H1 (cell line): ENCODE measurements at regions not wholly inside any gene's neighbourhood (a gene's known extent, or its start where the extent isn't known, plus 50 kb on each side); places are given as distances from the start of the nearest gene placed in this dataset.

Experiments
- CTCF ChIA-PET: fragments of 300-600 bp; sonication (Branson Sonifier 250); formaldehyde crosslinking; loops from one replicate; lab custom pipeline; 2021; ENCODE audit not compliant: partially characterized antibody; lab: Charles Lee
- POLR2A ChIA-PET: fragments of 300-600 bp; sonication (Branson Sonifier 250); formaldehyde crosslinking; loops from one replicate; lab custom pipeline; 2021; ENCODE audit warnings: inconsistent platforms; ENCODE audit not compliant: partially characterized antibody; lab: Charles Lee
- DNase-seq, 2 experiments: peaks; one replicate each; pipeline versions ENCODE4 v3.0.0 to v3.0.0-alpha.2; 2010 to 2022; ENCODE audit warnings: low spot score in 2 of 2, low read depth in 1 of 2, mixed read lengths in 1 of 2
- FAIRE-seq: peaks from 2 replicates; lab custom pipeline; 2011; peaks lifted over from hg19 to GRCh38; lab: Jason Lieb, UNC
- H2AFZ ChIP-seq: 2 replicates; pipeline ENCODE4 v1.8.1; 2012; ENCODE audit warnings: low read length, inconsistent platforms
- H2AK5ac ChIP-seq: 2 replicates; pipeline ENCODE4 v1.6.1; 2013; ENCODE audit warnings: low read depth, low read length
- H2BK120ac ChIP-seq: replicated peaks from 2 replicates; pipeline ENCODE3; 2013; ENCODE audit warnings: low read depth, low read length, inconsistent platforms
- H2BK12ac ChIP-seq: 2 replicates; pipeline ENCODE4 v1.6.1; 2013; ENCODE audit warnings: low read depth, low read length
- H2BK15ac ChIP-seq: 2 replicates; pipeline ENCODE4 v1.6.1; 2013; ENCODE audit warnings: low read length
- H2BK20ac ChIP-seq: 2 replicates; pipeline ENCODE4 v1.6.1; 2013; ENCODE audit warnings: low read length
- H2BK5ac ChIP-seq: 2 replicates; pipeline ENCODE4 v1.6.1; 2013; ENCODE audit warnings: low read depth, low read length
- H3K14ac ChIP-seq: 2 replicates; pipeline ENCODE4 v1.6.1; 2013; ENCODE audit warnings: inconsistent platforms; ENCODE audit not compliant: insufficient read length
- H3K18ac ChIP-seq: 2 replicates; pipeline ENCODE4 v1.6.1; 2013; ENCODE audit warnings: low read length; ENCODE audit errors: extremely low read depth
- H3K23ac ChIP-seq: 2 replicates; pipeline ENCODE4 v1.6.1; 2013; ENCODE audit warnings: inconsistent platforms; ENCODE audit not compliant: insufficient read length
- H3K23me2 ChIP-seq: 2 replicates; pipeline ENCODE4 v1.6.1; 2013; ENCODE audit warnings: low read depth, low read length
- H3K27ac ChIP-seq: 2 replicates; pipeline ENCODE4 v1.6.1; 2011; ENCODE audit warnings: low read depth, low read length, inconsistent platforms
- H3K27me3 ChIP-seq, 4 experiments: replicated peaks in 1 of 4; 1 replicate in 1 of 4; 2 replicates in 3 of 4; pipeline versions ENCODE4 v1.6.1 to v1.8.1; 2011 to 2013; ENCODE audit warnings: low read length in 3 of 4, mild to moderate bottlenecking in 3 of 4, inconsistent platforms in 2 of 4, mixed read lengths in 2 of 4, moderate library complexity in 1 of 4; ENCODE audit not compliant: control insufficient read depth in 3 of 4, insufficient read depth in 3 of 4; ENCODE audit errors: extremely low read depth in 1 of 4
- H3K36me3 ChIP-seq, 4 experiments: 2 replicates each; pipeline versions ENCODE4 v1.6.1 to v1.8.1; 2011 to 2013; ENCODE audit warnings: mild to moderate bottlenecking in 4 of 4, low read length in 3 of 4, moderate library complexity in 2 of 4, control low read depth in 1 of 4, inconsistent platforms in 1 of 4; ENCODE audit not compliant: insufficient read depth in 4 of 4, control insufficient read depth in 2 of 4
- H3K4ac ChIP-seq: replicated peaks from 2 replicates; pipeline ENCODE3; 2013; ENCODE audit warnings: low read length, low read depth, mixed read lengths, inconsistent platforms; ENCODE audit not compliant: insufficient read length
- H3K4me1 ChIP-seq, 4 experiments: replicated peaks in 1 of 4; 1 replicate in 1 of 4; 2 replicates in 3 of 4; pipeline versions ENCODE4 v1.6.1 to v1.8.1; 2011 to 2013; ENCODE audit warnings: low read length in 3 of 4, inconsistent platforms in 2 of 4, mixed read lengths in 1 of 4; ENCODE audit not compliant: insufficient read depth in 4 of 4, control insufficient read depth in 3 of 4
- H3K4me2 ChIP-seq, 2 experiments: 2 replicates each; pipeline versions ENCODE4 v1.6.1 to v1.8.1; 2011 to 2013; ENCODE audit warnings: low read depth in 2 of 2, low read length in 2 of 2, control low read depth in 1 of 2, inconsistent platforms in 1 of 2, mild to moderate bottlenecking in 1 of 2; ENCODE audit not compliant: insufficient read depth in 1 of 2
- H3K4me3 ChIP-seq, 4 experiments: fragments of 200-600, 300-600 bp in 1 of 4; sonication (generic), shearing (Covaris generic), sonication (Bioruptor Twin) in 1 of 4; 2 replicates each; pipeline versions ENCODE4 v1.5.1 to v1.8.1; 2011 to 2016; ENCODE audit warnings: low read length in 4 of 4, low read depth in 3 of 4, control low read depth in 2 of 4, inconsistent platforms in 2 of 4, mild to moderate bottlenecking in 2 of 4, mixed read lengths in 1 of 4, moderate library complexity in 1 of 4; ENCODE audit not compliant: insufficient read depth in 2 of 4; ENCODE audit errors: extremely low read depth in 1 of 4
- H3K56ac ChIP-seq: replicated peaks from 2 replicates; pipeline ENCODE3; 2013; ENCODE audit warnings: low read depth, mild to moderate bottlenecking, mixed read lengths, low read length, inconsistent platforms; ENCODE audit not compliant: insufficient read length
- H3K79me1 ChIP-seq: 2 replicates; pipeline ENCODE4 v1.6.1; 2013; ENCODE audit warnings: low read depth, low read length, control low read depth
- H3K79me2 ChIP-seq, 2 experiments: 2 replicates each; pipeline versions ENCODE4 v1.6.1 to v1.8.1; 2012 to 2013; ENCODE audit warnings: low read length in 2 of 2, mild to moderate bottlenecking in 2 of 2, inconsistent platforms in 1 of 2; ENCODE audit not compliant: insufficient read depth in 2 of 2, control insufficient read depth in 1 of 2
- H3K9ac ChIP-seq, 4 experiments: replicated peaks in 1 of 4; 1 replicate in 1 of 4; 2 replicates in 3 of 4; pipeline versions ENCODE4 v1.6.1 to v1.8.1; 2011 to 2013; ENCODE audit warnings: low read depth in 3 of 4, low read length in 3 of 4, control low read depth in 2 of 4, mild to moderate bottlenecking in 2 of 4, moderate library complexity in 2 of 4, inconsistent platforms in 1 of 4; ENCODE audit errors: extremely low read depth in 1 of 4
- H3K9me3 ChIP-seq, 2 experiments: 2 replicates each; pipeline versions ENCODE4 v1.6.1 to v1.8.1; 2012 to 2013; ENCODE audit warnings: mild to moderate bottlenecking in 2 of 2, moderate library complexity in 2 of 2, control low read depth in 1 of 2, inconsistent platforms in 1 of 2, low read depth in 1 of 2, low read length in 1 of 2, mixed read lengths in 1 of 2; ENCODE audit not compliant: insufficient read depth in 2 of 2
- H4K20me1 ChIP-seq, 2 experiments: replicated peaks in 1 of 2; 2 replicates each; pipeline versions ENCODE3 to v1.8.1; 2011 to 2013; ENCODE audit warnings: inconsistent platforms in 2 of 2, low read length in 2 of 2, mild to moderate bottlenecking in 1 of 2; ENCODE audit not compliant: insufficient read depth in 2 of 2, control insufficient read depth in 1 of 2
- H4K5ac ChIP-seq: 2 replicates; pipeline ENCODE4 v1.6.1; 2013; ENCODE audit warnings: low read length, low read depth, mixed read lengths, inconsistent platforms; ENCODE audit not compliant: insufficient read length
- H4K8ac ChIP-seq: 2 replicates; pipeline ENCODE4 v1.8.0; 2013; ENCODE audit warnings: mild to moderate bottlenecking, moderate library complexity, low read length, inconsistent platforms; ENCODE audit not compliant: insufficient read depth; ENCODE audit errors: extremely low read depth
- H4K91ac ChIP-seq: replicated peaks from 2 replicates; pipeline ENCODE3; 2013; ENCODE audit warnings: low read length, mixed read lengths, inconsistent platforms; ENCODE audit not compliant: insufficient read length
- BACH1 ChIP-seq: IDR thresholded peaks from 2 replicates; pipeline ENCODE4 v1.6.1; 2012; ENCODE audit warnings: low read length, improper control_type of control experiment
- CHD2 ChIP-seq: IDR thresholded peaks from 2 replicates; pipeline ENCODE4 v1.6.1; 2012; ENCODE audit warnings: low read length, improper control_type of control experiment
- CTBP2 ChIP-seq: IDR thresholded peaks from 2 replicates; pipeline ENCODE4 v1.7.0; 2011; ENCODE audit warnings: borderline replicate concordance, mild to moderate bottlenecking, moderate library complexity, mixed read lengths, low read length; ENCODE audit not compliant: insufficient read depth, insufficient read length
- FOSL1 ChIP-seq: IDR thresholded peaks from 2 replicates; pipeline ENCODE4 v1.6.1; 2011; ENCODE audit warnings: mild to moderate bottlenecking, low read depth, low read length, moderate library complexity; ENCODE audit not compliant: insufficient read depth
- GABPA ChIP-seq: IDR thresholded peaks from 2 replicates; pipeline ENCODE4 v1.6.1; 2011; ENCODE audit warnings: mild to moderate bottlenecking, low read length, moderate library complexity, borderline replicate concordance; ENCODE audit not compliant: insufficient read depth
- HDAC2 ChIP-seq, 2 experiments: fragments of 300-600 bp in 1 of 2; sonication (generic) in 1 of 2; IDR thresholded peaks; 2 replicates each; pipeline ENCODE4 v1.6.1; 2011 to 2012; ENCODE audit warnings: low read depth in 2 of 2, low read length in 2 of 2, mild to moderate bottlenecking in 2 of 2, moderate library complexity in 2 of 2, borderline replicate concordance in 1 of 2, inconsistent platforms in 1 of 2
- PHF8 ChIP-seq: fragments of 200-600 bp; sonication (generic); conservative IDR thresholded peaks from 2 replicates; pipeline ENCODE4 v1.7.1; 2012; ENCODE audit warnings: low read depth, mild to moderate bottlenecking, inconsistent platforms, low read length, moderate library complexity
- POU5F1 ChIP-seq: IDR thresholded peaks from 2 replicates; pipeline ENCODE4 v1.6.1; 2011; ENCODE audit warnings: low read depth, mild to moderate bottlenecking, low read length, moderate library complexity
- RAD21 ChIP-seq, 2 experiments: IDR thresholded peaks in 1 of 2; conservative IDR thresholded peaks in 1 of 2; 2 replicates each; pipeline ENCODE4 v1.6.1; 2011; ENCODE audit warnings: low read depth in 2 of 2, low read length in 2 of 2, improper control_type of control experiment in 1 of 2, inconsistent platforms in 1 of 2, mild to moderate bottlenecking in 1 of 2, moderate library complexity in 1 of 2
- RFX5 ChIP-seq: IDR thresholded peaks from 2 replicates; pipeline ENCODE4 v1.6.1; 2011; ENCODE audit warnings: low read depth, low read length, improper control_type of control experiment, borderline replicate concordance
- SAP30 ChIP-seq: fragments of 300-600 bp; sonication (generic); IDR thresholded peaks from 2 replicates; pipeline ENCODE4 v1.7.1; 2012; ENCODE audit warnings: low read length, moderate library complexity, mild to moderate bottlenecking, inconsistent platforms; ENCODE audit not compliant: insufficient read depth, insufficient replicate concordance
- SIX5 ChIP-seq: IDR thresholded peaks from 2 replicates; pipeline ENCODE4 v1.6.1; 2011; ENCODE audit warnings: mild to moderate bottlenecking, low read depth, low read length
- TAF7 ChIP-seq: optimal IDR thresholded peaks from 2 replicates; pipeline ENCODE3; 2011; ENCODE audit warnings: low read depth, mild to moderate bottlenecking, inconsistent platforms, low read length, moderate library complexity, borderline replicate concordance
- TEAD4 ChIP-seq: IDR thresholded peaks from 2 replicates; pipeline ENCODE4 v1.6.1; 2012; ENCODE audit warnings: low read depth, low read length, inconsistent platforms, mixed read lengths
- WGBS, 2 experiments: shearing (Covaris generic) in 1 of 2; methylation state at CpG; one replicate each; pipeline versions ENCODE4 v1.1.6 to v1.1.7; 2013 to 2015; ENCODE audit warnings: low lambda C conversion rate in 2 of 2, mixed read lengths in 2 of 2, inconsistent platforms in 1 of 2, low coverage in 1 of 2, missing lambda C conversion rate in 1 of 2; ENCODE audit not compliant: insufficient replicate concordance in 2 of 2, insufficient coverage in 1 of 2, insufficient read length in 1 of 2; ENCODE audit errors: extremely low coverage in 1 of 2, missing lambda C conversion rate in 1 of 2; 5-methylcytosine and 5-hydroxymethylcytosine counted together

DNA sequence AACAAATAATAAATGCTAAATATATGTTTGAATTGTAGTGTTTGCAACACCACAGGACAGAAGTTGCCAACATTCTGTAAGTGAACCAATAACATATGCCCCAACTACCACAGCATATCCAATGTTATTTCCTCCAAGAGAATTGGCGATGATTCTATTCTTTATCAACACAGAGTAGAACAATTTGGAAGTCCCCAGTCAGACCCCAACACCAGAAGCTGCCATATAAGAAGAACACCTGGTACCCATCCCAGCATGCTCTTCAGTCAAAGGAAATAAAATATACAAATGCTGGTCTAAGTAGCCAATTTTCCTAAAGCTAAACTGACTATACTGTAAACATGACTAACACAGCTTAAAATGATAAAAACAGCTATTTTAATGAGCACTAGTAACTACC is 145.7 kb downstream of the KLF12 start:
- Histone ChIP-seq H3K18ac (no peak overlapping the region), H3K36me3 (no peaks in the 10 kb centered on the region), H3K14ac (no peak overlapping the region), H3K27me3 (no peaks in the 10 kb centered on the region), H2BK120ac (no peak overlapping the region), H3K27ac (no peak overlapping the region), H2BK12ac (no peak overlapping the region), H3K4me1 (peaks cover 0 to 9% (median 3%) of the 10 kb centered on the region in 4 experiments; a peak in 4 of 7 replicates), H2BK20ac (no peak overlapping the region), H3K9me3 (no peaks in the 10 kb centered on the region), H4K8ac (no peak overlapping the region), H3K4me3 (no peak overlapping the region), H3K56ac (no peak overlapping the region), H3K9ac (no peak overlapping the region), H4K91ac (no peak overlapping the region), H4K5ac (no peak overlapping the region), H3K79me2 (no peaks in the 10 kb centered on the region), H3K23me2 (no peaks in the 10 kb centered on the region; the same call in 1 of the 2 replicates), H3K4me2 (no peak overlapping the region), H2AK5ac (no peak overlapping the region), H2BK5ac (no peak overlapping the region), H2BK15ac (no peak overlapping the region), H3K4ac (no peak overlapping the region), H3K79me1 (no peaks in the 10 kb centered on the region), H3K23ac (no peak overlapping the region), H4K20me1 (no peaks in the 10 kb centered on the region), H2AFZ (no peak overlapping the region)
- POLR2A ChIA-PET, result no interaction called here
- WGBS, 2 experiments, result 92% methylated on average over 1 of the region's 1 CpG; no CpG with 5 or more reads in 1 of the 2 experiments
- CTCF ChIA-PET, result no interaction called here
- DNase-seq (no peak), FAIRE-seq (no peak)
- TF ChIP-seq CTBP2 (no peak), RFX5 (no peak), POU5F1 (no peak), PHF8 (no peak), CHD2 (no peak), SIX5 (no peak), RAD21 (IDR thresholded peaks at IDR 0.05 in 1 of 2, conservative IDR thresholded peaks at IDR 0.05 in 1 of 2; ENCODE audit: low read depth in 2 of 2, low read length in 2 of 2) (no peak), TAF7 (no peak), HDAC2 (IDR thresholded peaks at IDR 0.05; ENCODE audit: borderline replicate concordance in 1 of 2, low read depth in 2 of 2, low read length in 2 of 2) (no peak), FOSL1 (no peak), GABPA (no peak), TEAD4 (no peak), SAP30 (no peak), BACH1 (no peak)
